HG03095 (cell line): ENCODE measurements at regions not wholly inside any gene's neighbourhood (a gene's known extent, or its start where the extent isn't known, plus 50 kb on each side); places are given as distances from the start of the nearest gene placed in this dataset.

Experiments
- ATAC-seq: cut with Tn5 transposase; IDR thresholded peaks from one replicate; pipeline ENCODE4 v1.9.1; 2021; ENCODE audit warnings: moderate library complexity; ENCODE audit not compliant: unreplicated experiment

DNA sequence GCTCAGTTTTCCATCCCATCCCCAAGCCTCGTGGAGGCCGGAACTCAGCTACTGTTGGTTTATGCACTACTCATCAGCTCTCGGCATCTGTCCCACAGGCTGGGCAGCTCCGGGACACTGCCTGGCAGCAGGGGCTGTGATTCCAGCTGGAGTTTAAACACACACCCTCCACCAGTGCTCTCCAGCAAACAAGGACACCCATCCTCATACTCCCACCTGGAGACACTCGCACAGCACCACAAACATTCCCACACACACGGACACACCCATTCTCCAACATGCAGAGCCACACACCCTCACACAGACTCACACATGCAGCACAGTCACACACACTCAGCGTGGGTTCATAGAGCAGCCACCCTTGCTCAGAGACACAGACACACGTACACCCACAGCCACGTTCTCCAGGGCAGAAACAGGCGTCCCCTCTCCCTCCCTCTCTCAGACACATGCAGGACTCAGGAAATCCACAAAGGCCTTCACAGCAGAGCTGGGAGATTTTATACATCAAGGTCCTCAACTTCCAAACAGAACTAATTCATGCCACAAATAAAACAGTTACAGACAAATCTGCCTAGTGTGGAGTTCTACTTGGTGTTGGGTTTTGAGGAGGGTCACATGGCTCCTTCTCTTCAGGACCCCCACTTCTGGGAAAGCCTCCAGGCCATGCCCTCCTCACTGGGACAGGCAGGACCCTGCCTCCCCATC lies 785.4 kb downstream of the UQCRFS1 start:
- ATAC-seq: no peak

DNA sequence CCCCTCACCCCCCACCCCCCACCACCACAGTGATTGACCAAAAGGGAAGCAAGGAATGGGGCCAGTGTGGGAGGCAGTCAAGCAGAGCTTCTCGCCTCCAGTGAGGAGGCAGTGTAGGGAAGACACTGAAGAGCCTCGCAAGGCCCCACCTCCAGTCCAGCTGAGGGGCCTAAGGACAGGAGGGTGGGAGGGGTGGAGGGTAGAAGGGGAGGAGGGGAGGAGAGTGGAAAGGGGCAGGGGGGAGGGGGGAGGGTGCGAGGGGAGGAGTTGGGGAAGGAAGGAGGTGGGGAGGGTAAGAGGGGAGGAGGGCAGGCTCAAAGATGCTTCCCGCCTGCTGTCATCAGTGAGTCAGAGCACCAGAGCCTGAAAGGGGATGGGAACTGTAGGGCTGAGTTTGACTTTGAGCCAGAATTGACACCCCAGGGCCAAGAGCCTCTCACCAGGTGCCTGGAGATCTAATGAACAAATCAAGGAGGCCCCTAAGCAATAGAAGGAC lies 786.2 kb downstream of the UQCRFS1 start:
- no peak for ATAC-seq

DNA sequence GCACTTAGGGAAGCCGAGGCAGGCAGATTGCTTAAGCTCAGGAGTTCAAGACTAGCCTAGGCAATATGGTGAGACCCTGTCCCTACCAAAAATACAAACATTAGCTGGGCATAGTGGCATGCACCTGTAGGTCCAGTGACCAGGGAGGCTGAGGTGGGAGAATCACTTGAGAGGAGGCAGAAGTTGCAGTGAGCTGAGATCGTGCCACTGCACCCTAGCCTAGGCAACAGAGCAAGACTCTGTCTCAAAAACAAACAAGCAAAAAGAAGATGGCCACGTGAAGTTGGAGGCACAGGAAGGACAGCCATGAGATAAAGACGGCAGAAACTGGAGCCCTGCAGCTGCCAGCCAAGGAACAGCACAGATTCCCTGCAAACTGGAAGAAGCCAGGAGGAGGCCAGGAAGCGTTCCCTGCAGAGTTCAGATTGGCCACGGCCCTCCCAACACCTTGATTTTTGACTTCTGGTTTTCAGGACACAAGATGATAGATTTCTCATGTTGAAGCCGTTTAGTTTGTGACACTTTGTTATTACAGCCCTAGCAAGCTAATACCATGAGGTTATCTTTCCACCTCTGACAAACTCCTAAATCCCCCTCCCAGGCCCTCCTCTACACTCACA lies 786.7 kb downstream of the UQCRFS1 start:
- ATAC-seq: no peak

- ATAC-seq: no peak
Observed at GRCh38 chr19:28425046-28425931, 787.7 kb downstream of the UQCRFS1 start.

DNA sequence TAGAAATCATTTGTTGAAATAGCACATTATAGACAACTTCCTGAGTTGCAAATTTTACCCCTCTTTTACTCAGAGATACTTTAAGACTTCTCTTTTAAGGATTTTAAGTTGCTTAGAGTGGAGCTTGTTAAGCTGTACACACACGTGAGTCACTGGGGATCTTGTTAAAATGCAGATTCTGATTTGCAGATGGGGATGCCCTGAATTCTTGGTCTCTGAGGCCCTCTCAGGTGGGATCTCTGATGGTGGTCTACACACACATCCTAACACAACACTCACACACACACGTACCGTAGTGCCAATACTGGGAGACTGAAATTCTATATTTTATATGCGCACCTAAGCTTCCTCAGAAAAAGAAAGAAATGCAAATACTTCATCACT lies 788.3 kb downstream of the UQCRFS1 start:
- ATAC-seq: no peak

DNA sequence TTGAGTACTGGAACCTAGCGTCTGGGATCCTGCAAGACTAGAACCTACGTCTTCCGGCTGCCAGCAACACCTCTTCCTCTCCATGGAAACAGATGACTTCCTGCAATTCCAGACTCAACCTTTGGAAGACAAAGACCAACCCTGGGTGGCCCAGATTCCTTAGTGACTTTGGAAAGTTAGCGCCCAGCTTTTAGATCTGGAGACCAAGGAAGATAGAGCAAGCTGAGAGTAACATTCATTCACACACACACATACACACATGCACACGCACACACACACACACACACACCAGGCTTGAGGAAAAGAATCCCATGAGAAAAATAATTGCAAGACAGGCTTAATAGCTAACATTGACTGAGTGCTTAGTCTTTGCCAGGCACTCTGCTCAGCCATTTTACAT lies 788.9 kb downstream of the UQCRFS1 start:
- no peak for ATAC-seq

DNA sequence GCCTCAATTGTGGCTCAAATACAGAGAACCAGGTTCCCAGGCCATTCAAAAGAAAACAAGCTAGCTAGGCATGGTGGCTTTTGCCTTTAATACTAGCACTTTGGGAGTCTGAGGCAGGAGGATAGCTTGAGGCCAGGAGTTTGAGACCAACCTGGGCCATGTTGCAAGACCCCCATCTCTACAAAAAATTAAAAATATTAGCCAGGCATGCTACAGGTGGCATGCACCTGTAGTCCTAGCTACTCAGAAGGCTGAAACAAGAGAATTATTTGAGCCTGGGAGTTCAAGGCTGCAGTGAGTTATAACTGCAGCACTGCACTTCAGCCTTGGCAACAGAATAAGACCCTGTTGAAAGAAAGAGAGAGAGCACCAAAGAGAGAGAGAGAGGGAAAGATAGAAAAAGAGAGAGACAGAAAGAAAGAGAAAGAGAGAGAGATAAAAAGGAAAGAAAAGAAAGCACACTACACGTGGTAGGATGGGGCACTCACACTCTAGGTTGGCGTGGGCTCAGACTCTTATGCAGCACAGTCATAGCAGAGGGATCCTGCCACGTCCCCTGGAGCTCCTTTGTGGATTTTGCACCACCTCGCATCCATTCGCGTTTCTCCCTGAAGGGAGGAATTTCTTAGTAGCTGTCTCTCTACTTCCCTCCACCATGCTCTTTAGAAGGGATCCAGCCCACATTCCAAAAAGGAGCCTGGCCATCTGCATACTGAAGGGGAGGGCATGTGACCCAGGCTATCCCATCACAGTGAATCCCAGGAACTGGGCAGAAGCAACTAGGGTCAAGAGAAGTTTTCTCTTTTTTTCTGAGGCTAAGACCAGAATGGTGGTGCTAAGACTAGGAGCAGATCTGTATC lies 789.9 kb downstream of the UQCRFS1 start:
- ATAC-seq: no peak

DNA sequence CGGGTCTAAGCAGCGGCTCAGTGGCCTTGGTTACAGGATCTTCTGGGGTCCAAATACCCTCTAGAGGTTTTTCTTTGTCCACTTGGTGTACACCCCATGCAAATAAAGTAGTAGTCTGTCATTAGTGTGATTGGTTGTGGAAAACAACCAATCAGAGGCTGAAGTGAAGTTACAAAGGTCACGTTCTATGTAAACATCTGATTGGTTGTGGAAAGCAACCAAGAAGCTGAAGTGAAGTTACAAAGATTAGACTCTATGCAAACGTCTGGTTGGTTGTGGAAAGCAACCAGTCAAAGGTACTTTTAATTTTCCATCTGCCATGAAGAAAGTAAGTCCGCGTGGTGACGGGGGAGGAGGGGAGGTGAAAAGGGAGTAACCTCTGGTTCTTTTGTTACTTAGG lies 790.9 kb downstream of the UQCRFS1 start:
- ATAC-seq: no peak

DNA sequence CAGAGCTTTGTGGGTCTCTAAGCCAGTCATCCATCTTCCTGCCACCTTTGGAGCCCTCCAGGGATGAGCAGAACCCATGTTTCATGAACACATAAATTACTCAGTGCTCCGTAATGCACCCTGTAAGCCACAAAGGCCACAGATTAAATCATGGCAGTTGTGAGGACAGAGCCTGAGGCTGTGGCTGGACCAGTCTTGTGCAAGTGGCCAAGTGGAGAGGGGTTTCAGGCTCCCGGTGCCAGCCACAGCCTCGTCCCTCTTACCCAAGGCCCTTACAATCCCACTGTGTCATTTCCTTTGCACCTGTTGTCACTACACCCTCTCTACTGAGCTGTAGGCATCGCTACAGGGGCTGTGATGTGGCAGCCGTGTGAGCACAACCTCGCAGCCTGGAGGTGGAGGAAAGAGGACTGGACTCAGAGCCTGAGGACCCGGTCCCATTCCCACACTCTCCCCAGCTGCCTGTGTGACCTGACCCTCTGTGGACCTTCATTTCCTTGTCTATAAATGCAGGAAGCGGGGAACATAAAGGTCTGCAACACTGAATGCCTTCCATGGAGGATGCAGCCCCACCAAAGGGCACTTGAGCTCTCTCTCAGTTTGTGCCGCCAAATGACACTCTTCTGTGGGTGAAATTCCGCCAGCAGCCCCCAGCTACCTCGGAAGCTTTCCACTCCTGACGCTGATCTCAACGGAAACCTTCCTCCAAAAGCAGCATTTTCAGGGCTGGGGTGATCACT lies 792.0 kb downstream of the UQCRFS1 start:
- no peak for ATAC-seq

DNA sequence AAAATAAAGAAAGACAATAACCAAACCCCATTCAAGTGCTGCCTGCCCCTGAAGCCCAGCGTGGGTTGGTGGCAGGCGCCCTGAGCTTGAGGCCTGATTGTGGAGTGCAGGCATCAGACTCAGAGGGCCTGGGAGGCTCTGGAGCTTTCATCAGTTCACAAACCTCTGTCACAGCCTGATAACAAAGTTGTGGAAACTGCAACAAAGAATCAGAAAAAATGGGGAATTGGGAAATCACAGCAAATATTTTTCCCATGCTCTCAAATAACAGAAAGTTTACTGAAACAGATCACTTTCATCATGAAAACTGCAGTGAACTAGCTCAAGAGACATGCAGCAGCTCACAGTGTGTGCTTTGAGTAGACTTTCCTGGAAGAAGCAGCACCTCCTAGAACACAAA lies 793.6 kb downstream of the UQCRFS1 start:
- ATAC-seq: no peak

DNA sequence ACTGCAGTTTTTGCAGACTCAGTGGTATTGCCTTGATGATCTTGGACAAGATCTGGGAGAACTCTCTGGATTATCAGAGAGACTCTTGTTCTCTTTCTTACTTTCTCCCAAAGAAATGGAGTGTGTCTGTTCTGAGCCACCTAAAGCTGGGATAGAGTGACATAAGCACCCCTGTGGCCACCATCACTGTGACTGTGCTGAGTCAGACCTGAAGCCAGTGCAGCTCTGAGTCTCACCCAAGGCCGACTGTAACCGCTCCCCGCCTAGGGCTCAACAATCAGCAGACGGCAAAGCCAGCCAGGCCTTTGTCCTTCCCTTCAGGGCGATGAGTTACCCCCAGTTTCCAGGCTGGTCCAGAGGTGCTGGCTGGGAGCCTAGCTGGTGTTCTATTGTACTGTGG lies 795.6 kb downstream of the UQCRFS1 start:
- no peak for ATAC-seq

DNA sequence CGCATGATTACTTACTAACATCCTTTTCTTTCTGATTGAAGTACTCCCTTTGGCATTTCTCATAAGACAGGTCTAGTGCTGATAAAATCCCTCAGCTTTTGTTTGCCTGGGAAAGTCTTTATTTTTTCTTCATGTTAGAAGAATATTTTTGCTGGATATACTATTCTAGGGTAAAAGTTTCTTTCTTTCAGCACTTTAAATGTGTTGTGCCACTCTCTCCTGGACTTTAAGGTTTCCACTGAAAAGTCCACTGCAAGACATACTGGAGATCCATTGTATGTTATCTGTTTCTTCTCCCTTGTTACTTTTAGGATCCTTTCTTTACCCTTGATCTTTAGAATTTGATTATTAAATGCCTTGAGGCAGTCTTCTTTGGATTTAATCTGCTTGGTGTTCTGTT lies 796.7 kb downstream of the UQCRFS1 start:
- ATAC-seq: no peak

DNA sequence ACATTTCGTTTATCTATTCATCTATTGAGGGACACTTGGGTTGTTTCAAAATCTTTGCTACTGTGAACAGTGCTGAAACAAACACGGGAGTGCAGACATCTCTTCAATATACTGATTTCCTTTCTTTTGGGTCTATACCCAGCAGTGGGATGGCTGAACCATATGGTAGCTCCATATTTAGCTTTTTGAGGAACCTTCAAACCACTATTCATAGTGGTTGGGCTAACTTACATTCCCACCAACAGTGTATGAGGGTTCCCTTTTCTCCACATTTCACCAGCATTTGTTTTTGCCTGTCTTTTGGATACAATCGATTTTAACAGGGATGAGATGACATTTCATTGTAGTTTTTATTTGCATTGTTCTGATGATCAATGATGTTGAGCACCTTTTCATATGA lies 798.2 kb downstream of the UQCRFS1 start:
- no peak for ATAC-seq

- ATAC-seq: no peak
Observed at GRCh38 chr19:28409859-28410258, 803.1 kb downstream of the UQCRFS1 start.

GRCh38 chr19:28406966-28407365 lies 806.0 kb downstream of the UQCRFS1 start:
- no peak for ATAC-seq

- no peak for ATAC-seq
Observed at GRCh38 chr19:28405346-28405742, 807.6 kb downstream of the UQCRFS1 start.

DNA sequence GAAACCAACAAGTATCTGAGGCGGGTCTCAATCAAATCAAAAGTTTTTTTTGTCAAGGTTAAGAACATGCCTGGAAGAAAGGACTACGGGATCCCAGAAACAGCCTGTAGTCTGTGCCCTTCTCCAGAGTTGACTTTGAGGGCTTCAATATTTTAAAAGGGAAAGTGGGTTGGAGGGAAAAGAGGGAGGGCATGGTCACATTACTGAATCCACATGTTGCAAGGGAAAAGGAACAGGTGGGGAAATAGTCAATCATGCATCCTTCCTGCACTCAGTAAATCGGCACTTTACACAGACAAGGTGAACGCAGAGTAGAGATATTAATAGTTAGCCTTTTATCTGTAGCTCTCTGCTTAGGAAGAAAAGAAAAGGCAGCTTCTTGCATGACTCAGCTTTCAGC lies 808.5 kb downstream of the UQCRFS1 start:
- ATAC-seq: no peak

- no peak for ATAC-seq
Observed at GRCh38 chr19:28403690-28404089, 809.3 kb downstream of the UQCRFS1 start.

GRCh38 chr19:28402701-28403290 lies 810.2 kb downstream of the UQCRFS1 start:
- ATAC-seq: no peak
